AG04449 (cell line): ENCODE measurements at regions not wholly inside any gene's neighbourhood (a gene's known extent, or its start where the extent isn't known, plus 50 kb on each side); places are given as distances from the start of the nearest gene placed in this dataset.

Experiments
- CTCF ChIA-PET: fragments of 350-600 bp; formaldehyde crosslinking; extraction: SDS; loops from one replicate; lab custom pipeline; 2021; ENCODE audit warnings: antibody characterized with exemption; lab: Yijun Ruan, JAX
- POLR2A ChIA-PET: fragments of 400-600, 350-600 bp; formaldehyde crosslinking; extraction: SDS; loops from one replicate; lab custom pipeline; 2020; ENCODE audit warnings: antibody characterized with exemption, inconsistent platforms; lab: Yijun Ruan, JAX
- DNase-seq: peaks from one replicate; pipeline ENCODE4 v3.0.0-alpha.2; 2010; ENCODE audit warnings: low read depth, low spot score
- H3K4me3 ChIP-seq: 2 replicates; pipeline ENCODE4 v1.5.1; 2011; ENCODE audit warnings: low read depth, mild to moderate bottlenecking, control low read depth, low read length
- CTCF ChIP-seq: IDR thresholded peaks from one replicate; pipeline ENCODE4 v1.5.1; 2011; ENCODE audit warnings: mild to moderate bottlenecking, moderate library complexity, low read length, control low read depth, inconsistent platforms; ENCODE audit not compliant: insufficient read depth; ENCODE audit errors: missing control alignments

- POLR2A ChIA-PET = no interaction called here
- CTCF ChIA-PET = interaction anchor here (1.2 to 1.8 kb wide), 2 partner anchors 9 to 18 kb away, joined by 6 to 9 read pairs; no protein-coding TSS in a partner anchor
- no peak overlapping the region for H3K4me3 ChIP-seq
These were observed 67.9 kb upstream of the ANKRD1 start for GRCh38 chr10:90988802-90989201.

DNA sequence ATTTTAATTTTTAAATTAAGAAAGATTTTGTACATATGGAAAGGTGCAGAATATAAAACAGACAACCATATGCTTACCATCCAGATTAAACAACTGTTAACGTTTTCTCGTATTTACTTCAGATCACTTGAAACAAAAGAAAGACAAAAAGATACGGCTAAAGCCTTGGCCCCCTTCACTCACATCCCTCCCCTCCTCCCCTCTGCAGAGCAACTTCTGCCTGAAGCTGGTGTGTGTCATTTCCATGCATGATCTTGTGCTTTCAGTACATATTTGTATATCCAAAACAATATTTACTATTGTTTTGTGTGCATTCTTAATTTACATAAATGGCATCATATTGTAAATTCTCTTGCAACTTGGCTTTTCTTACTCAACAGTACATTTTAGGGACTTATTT, 68.5 kb upstream of the ANKRD1 start:
- CTCF ChIA-PET = interaction anchor here (1.2 to 1.8 kb wide), 2 partner anchors 10 to 17 kb away, joined by 6 to 9 read pairs; no protein-coding TSS in a partner anchor
- no peak for TF ChIP-seq CTCF
- no peak for DNase-seq
- no peak overlapping the region for H3K4me3 ChIP-seq
- POLR2A ChIA-PET = no interaction called here

More at GRCh38 chr10:90988802-90989201, 67.9 kb upstream of the ANKRD1 start:
- no peak for TF ChIP-seq CTCF
- no peak for DNase-seq

DNA sequence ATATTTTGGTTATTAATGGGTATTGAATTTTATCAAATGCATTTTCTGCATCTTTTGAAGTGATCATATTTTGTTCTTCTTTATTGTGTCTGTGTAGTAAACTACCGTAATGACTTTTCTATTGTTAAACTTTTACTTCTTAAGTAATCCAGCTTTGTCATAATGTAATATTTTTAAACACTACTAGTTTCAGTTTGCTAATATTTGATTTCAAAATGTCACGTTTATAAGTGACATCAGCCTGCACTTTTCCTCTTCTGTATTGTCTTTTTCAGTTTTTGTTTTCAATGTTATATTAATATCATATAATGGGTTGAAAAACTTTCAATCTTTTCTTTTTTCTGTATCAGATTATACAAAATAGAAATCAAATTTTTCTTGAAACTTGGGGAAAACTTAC, 71.6 kb upstream of the ANKRD1 start:
- no peak for DNase-seq
- H3K4me3 ChIP-seq = no peak overlapping the region
- ChIA-PET POLR2A (no interaction called here), CTCF (interaction anchor here (1.0 to 1.3 kb wide), 2 partner anchors 14 to 306 kb away, joined by 4 to 5 read pairs; no protein-coding TSS in a partner anchor)
- no peak for TF ChIP-seq CTCF

DNA sequence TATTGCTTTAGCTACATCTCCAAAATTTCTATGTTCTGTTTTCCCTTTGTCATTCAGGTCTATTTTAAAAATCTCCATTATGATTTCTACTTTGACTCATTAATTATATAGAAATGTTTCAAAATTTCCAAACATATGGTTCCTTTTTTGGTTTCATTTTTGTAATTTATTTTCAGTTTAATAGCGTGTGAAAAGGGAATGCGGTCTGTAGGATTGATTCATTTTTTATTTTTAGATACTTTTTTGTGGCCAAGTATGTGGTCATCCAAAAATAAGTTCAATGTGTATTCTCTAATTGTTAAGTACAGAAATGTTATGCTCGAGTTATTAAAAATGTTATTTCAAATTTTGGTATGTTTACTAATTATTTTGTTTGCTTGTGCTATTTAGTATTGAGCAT, 72.5 kb upstream of the ANKRD1 start:
- no peak for DNase-seq
- TF ChIP-seq CTCF = no peak
- POLR2A ChIA-PET = no interaction called here
- CTCF ChIA-PET = interaction anchor here (1.3 kb wide), 1 partner anchor 305 kb away, joined by 4 read pairs; no protein-coding TSS in a partner anchor
- no peak overlapping the region for H3K4me3 ChIP-seq

- no peak for TF ChIP-seq CTCF
- no peak overlapping the region for H3K4me3 ChIP-seq
- DNase-seq = no peak
- ChIA-PET POLR2A (no interaction called here), CTCF (interaction anchor here (0.6 kb wide), 1 partner anchor 86 kb away, joined by 3 read pairs; no protein-coding TSS in a partner anchor)
These were observed 76.8 kb upstream of the ANKRD1 start for GRCh38 chr10:90997670-90998069.

GRCh38 chr10:90998733-90999511, 78.0 kb upstream of the ANKRD1 start:
- TF ChIP-seq CTCF = no peak
- no peak overlapping the region for H3K4me3 ChIP-seq
- DNase-seq = no peak
- CTCF ChIA-PET = interaction anchor here (0.9 to 2.7 kb wide), 3 partner anchors 11 to 252 kb away, joined by 3 to 13 read pairs (median 7); no protein-coding TSS in a partner anchor
- POLR2A ChIA-PET = no interaction called here
